ENCODE measurements at regions not wholly inside any gene's neighbourhood (a gene's known extent, or its start where the extent isn't known, plus 50 kb on each side); places are given as distances from the start of the nearest gene placed in this dataset.
"Not testable (repeated sequence)": the region's sequence is repeated elsewhere in the genome, so short reads cannot be mapped to it uniquely, and the experiment has no call there.

GRCh38 chr9:65432722-65433323 is 147.8 kb upstream of the FOXD4L5 start:
- Histone ChIP-seq H3K4me3 (ENCODE audit: low read depth, low read length) (no peak overlapping the region), H3K27me3 (ENCODE audit: control insufficient read depth, insufficient read depth, low read length) (no peaks in the 10 kb centered on the region), H3K36me3 (ENCODE audit: control insufficient read depth, insufficient read depth, low read length) (no peaks in the 10 kb centered on the region)
- TF ChIP-seq CTCF (IDR thresholded peaks at IDR 0.05; ENCODE audit: insufficient read depth, low read length, poor library complexity, severe bottlenecking): no peak
- DNase-seq (ENCODE audit: low read depth): no peak

- Histone ChIP-seq H3K27me3 (ENCODE audit: control insufficient read depth, insufficient read depth, low read length) (no peaks in the 10 kb centered on the region), H3K4me3 (ENCODE audit: low read depth, low read length) (no peak overlapping the region), H3K36me3 (ENCODE audit: control insufficient read depth, insufficient read depth, low read length) (no peaks in the 10 kb centered on the region)
- DNase-seq (ENCODE audit: low read depth): no peak
- TF ChIP-seq CTCF (IDR thresholded peaks at IDR 0.05; ENCODE audit: insufficient read depth, low read length, poor library complexity, severe bottlenecking): no peak
Measured at GRCh38 chr9:65432051-65432450, 147.0 kb upstream of the FOXD4L5 start.

- TF ChIP-seq CTCF (IDR thresholded peaks at IDR 0.05; ENCODE audit: insufficient read depth, low read length, poor library complexity, severe bottlenecking): no peak
- no peak overlapping the region for H3K4me3 ChIP-seq (ENCODE audit: low read depth, low read length)
- DNase-seq (ENCODE audit: low read depth): no peak
Measured at GRCh38 chr9:65430221-65430620, 145.2 kb upstream of the FOXD4L5 start.

GRCh38 chr9:65427361-65427760 is 142.4 kb upstream of the FOXD4L5 start:
- H3K27me3 ChIP-seq (ENCODE audit: control insufficient read depth, insufficient read depth, low read length); H3K4me3 ChIP-seq (ENCODE audit: low read depth, low read length); DNase-seq (ENCODE audit: low read depth); H3K36me3 ChIP-seq (ENCODE audit: control insufficient read depth, insufficient read depth, low read length): not testable (repeated sequence)

More at GRCh38 chr9:65430221-65430620, 145.2 kb upstream of the FOXD4L5 start:
- no peaks in the 10 kb centered on the region for H3K27me3 ChIP-seq (ENCODE audit: control insufficient read depth, insufficient read depth, low read length)
- H3K36me3 ChIP-seq (ENCODE audit: control insufficient read depth, insufficient read depth, low read length): no peaks in the 10 kb centered on the region

GRCh38 chr9:65426813-65427212 is 141.8 kb upstream of the FOXD4L5 start:
- not testable (repeated sequence) for H3K27me3 ChIP-seq (ENCODE audit: control insufficient read depth, insufficient read depth, low read length); DNase-seq (ENCODE audit: low read depth); H3K4me3 ChIP-seq (ENCODE audit: low read depth, low read length); H3K36me3 ChIP-seq (ENCODE audit: control insufficient read depth, insufficient read depth, low read length)

- Histone ChIP-seq H3K4me3 (ENCODE audit: low read depth, low read length) (no peak overlapping the region), H3K27me3 (ENCODE audit: control insufficient read depth, insufficient read depth, low read length) (no peaks in the 10 kb centered on the region), H3K36me3 (ENCODE audit: control insufficient read depth, insufficient read depth, low read length) (no peaks in the 10 kb centered on the region)
- no peak for TF ChIP-seq CTCF (IDR thresholded peaks at IDR 0.05; ENCODE audit: insufficient read depth, low read length, poor library complexity, severe bottlenecking)
- DNase-seq (ENCODE audit: low read depth): no peak
Measured at GRCh38 chr9:65426231-65426630, 141.2 kb upstream of the FOXD4L5 start.

- not testable (repeated sequence) for H3K36me3 ChIP-seq (ENCODE audit: control insufficient read depth, insufficient read depth, low read length); H3K27me3 ChIP-seq (ENCODE audit: control insufficient read depth, insufficient read depth, low read length); DNase-seq (ENCODE audit: low read depth); H3K4me3 ChIP-seq (ENCODE audit: low read depth, low read length)
Measured at GRCh38 chr9:65425183-65425582, 140.2 kb upstream of the FOXD4L5 start.

- H3K4me3 ChIP-seq (ENCODE audit: low read depth, low read length); DNase-seq (ENCODE audit: low read depth); H3K36me3 ChIP-seq (ENCODE audit: control insufficient read depth, insufficient read depth, low read length); H3K27me3 ChIP-seq (ENCODE audit: control insufficient read depth, insufficient read depth, low read length): not testable (repeated sequence)
Measured at GRCh38 chr9:65424437-65424984, 139.5 kb upstream of the FOXD4L5 start.

GRCh38 chr9:65423691-65424436 is 138.9 kb upstream of the FOXD4L5 start:
- DNase-seq (ENCODE audit: low read depth): not testable (repeated sequence)

GRCh38 chr9:65422966-65423690 is 138.1 kb upstream of the FOXD4L5 start:
- H3K27me3 ChIP-seq (ENCODE audit: control insufficient read depth, insufficient read depth, low read length); H3K4me3 ChIP-seq (ENCODE audit: low read depth, low read length); H3K36me3 ChIP-seq (ENCODE audit: control insufficient read depth, insufficient read depth, low read length); DNase-seq (ENCODE audit: low read depth): not testable (repeated sequence)

More at GRCh38 chr9:65423691-65424436, 138.9 kb upstream of the FOXD4L5 start:
- H3K36me3 ChIP-seq (ENCODE audit: control insufficient read depth, insufficient read depth, low read length); H3K4me3 ChIP-seq (ENCODE audit: low read depth, low read length); H3K27me3 ChIP-seq (ENCODE audit: control insufficient read depth, insufficient read depth, low read length): not testable (repeated sequence)
